Caco-2 (cell line): ENCODE measurements at regions not wholly inside any gene's neighbourhood (a gene's known extent, or its start where the extent isn't known, plus 50 kb on each side); places are given as distances from the start of the nearest gene placed in this dataset.
A peak's percentile ranks its signal among the peaks of the same experiment; 100 is the strongest.

Experiments used
- BruUV-seq: library from RNA; stranded (reverse); fragments of 400-500 nt; replicated peaks from 2 replicates; lab custom pipeline; 2021; lab: Mats Ljungman, UMichigan
- CTCF ChIA-PET: fragments of 300-600 bp; sonication (Branson Sonifier 250); formaldehyde crosslinking; loops from one replicate; lab custom pipeline; 2022; ENCODE audit warnings: antibody characterized with exemption; lab: Charles Lee
- POLR2A ChIA-PET: fragments of 300-600 bp; sonication (Branson Sonifier 250); formaldehyde crosslinking; loops from one replicate; lab custom pipeline; 2022; ENCODE audit warnings: antibody characterized with exemption; lab: Charles Lee
- DNase-seq, 2 experiments: peaks; one replicate each; pipeline versions ENCODE4 v3.0.0 to v3.0.0-alpha.2; 2020 to 2022
- H3K27me3 ChIP-seq: replicated peaks from 2 replicates; pipeline ENCODE4 v1.6.0; 2011; ENCODE audit warnings: low read length; ENCODE audit not compliant: control insufficient read depth, insufficient read depth
- H3K36me3 ChIP-seq: 2 replicates; pipeline ENCODE4 v1.5.1; 2011; ENCODE audit warnings: low read length; ENCODE audit not compliant: control insufficient read depth, insufficient read depth
- H3K4me1 ChIP-seq: fragments of 250-450 bp; sonication (Bioruptor Pico); 2 replicates; pipeline ENCODE4 v1.5.1; 2020; ENCODE audit warnings: mild to moderate bottlenecking
- H3K4me3 ChIP-seq: 2 replicates; pipeline ENCODE4 v1.5.1; 2011; ENCODE audit warnings: low read depth, mild to moderate bottlenecking, control low read depth, low read length
- H3K9me3 ChIP-seq: fragments of 250-450 bp; sonication (Bioruptor Pico); 2 replicates; pipeline ENCODE4 v1.5.1; 2020; ENCODE audit warnings: mild to moderate bottlenecking, moderate library complexity
- H3K27ac Mint-ChIP-seq: one replicate; pipeline ENCODE4 v1.8.0; 2022; ENCODE audit warnings: mixed read lengths; ENCODE audit not compliant: unreplicated experiment
- H3K27me3 Mint-ChIP-seq: one replicate; pipeline ENCODE4 v1.8.0; 2022; ENCODE audit warnings: mixed read lengths; ENCODE audit not compliant: insufficient read depth, unreplicated experiment
- H3K36me3 Mint-ChIP-seq: one replicate; pipeline ENCODE4 v1.8.0; 2022; ENCODE audit warnings: mild to moderate bottlenecking, mixed read lengths; ENCODE audit not compliant: insufficient read depth, unreplicated experiment
- H3K4me1 Mint-ChIP-seq: one replicate; pipeline ENCODE4 v1.8.0; 2022; ENCODE audit warnings: low read depth, mixed read lengths; ENCODE audit not compliant: unreplicated experiment
- H3K4me3 Mint-ChIP-seq: one replicate; pipeline ENCODE4 v1.8.0; 2022; ENCODE audit warnings: mild to moderate bottlenecking, moderate library complexity, mixed read lengths; ENCODE audit not compliant: unreplicated experiment
- H3K9me3 Mint-ChIP-seq: one replicate; pipeline ENCODE4 v1.8.0; 2022; ENCODE audit warnings: mixed read lengths; ENCODE audit not compliant: unreplicated experiment
- intact Hi-C: fragments of 100-400 bp; cut with micrococcal nuclease; formaldehyde crosslinking; loops from one replicate; pipeline ENCODE4 v1.10.0; 2022; ENCODE audit not compliant: unreplicated experiment
- TF ChIP-seq, protein P1 (sequence below), 2 experiments: fragments of 200-600 bp in 1 of 2; IDR thresholded peaks; 1 replicate in 1 of 2; 2 replicates in 1 of 2; pipeline versions ENCODE4 v1.5.1 to v1.8.0; 2011 to 2022; ENCODE audit warnings: antibody characterized with exemption in 1 of 2, control low read depth in 1 of 2, inconsistent platforms in 1 of 2, low read depth in 1 of 2, low read length in 1 of 2, mild to moderate bottlenecking in 1 of 2, moderate library complexity in 1 of 2; ENCODE audit not compliant: insufficient read depth in 1 of 2, severe bottlenecking in 1 of 2, unreplicated experiment in 1 of 2

DNA sequence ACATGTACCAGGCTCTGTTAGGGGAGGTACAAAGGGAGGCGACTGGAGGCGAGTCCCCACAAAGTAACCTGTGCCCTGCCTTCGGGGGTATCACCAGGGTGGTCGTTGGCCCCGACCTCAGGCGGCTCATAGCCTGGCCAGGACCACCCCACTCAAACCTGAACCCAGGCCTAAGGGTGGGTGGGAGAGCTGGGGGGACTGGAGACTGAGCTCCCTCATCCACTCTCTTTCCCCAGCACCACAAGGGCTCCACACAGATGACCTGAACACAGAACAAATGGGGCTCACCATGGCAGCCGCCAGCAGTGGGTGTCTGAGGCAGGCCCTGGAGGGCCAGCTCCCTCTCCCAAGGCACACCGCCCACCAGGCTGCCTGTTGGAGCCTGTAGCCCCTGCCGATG is 120.6 kb upstream of the TNRC6C start:
- Mint-ChIP-seq H3K27me3 (no peaks in the 10 kb centered on the region), H3K4me1 (peaks cover 25% of the 10 kb centered on the region), H3K27ac (no peak overlapping the region), H3K9me3 (no peaks in the 10 kb centered on the region), H3K36me3 (no peaks in the 10 kb centered on the region), H3K4me3 (no peak overlapping the region)
- ChIA-PET CTCF (no interaction called here), POLR2A (no interaction called here)
- BruUV-seq: no TSS peak
- Histone ChIP-seq H3K9me3 (no peaks in the 10 kb centered on the region), H3K27me3 (no peaks in the 10 kb centered on the region), H3K4me3 (no peak overlapping the region), H3K4me1 (peaks cover 26% of the 10 kb centered on the region), H3K36me3 (no peaks in the 10 kb centered on the region)
- TF ChIP-seq, protein P1, sequence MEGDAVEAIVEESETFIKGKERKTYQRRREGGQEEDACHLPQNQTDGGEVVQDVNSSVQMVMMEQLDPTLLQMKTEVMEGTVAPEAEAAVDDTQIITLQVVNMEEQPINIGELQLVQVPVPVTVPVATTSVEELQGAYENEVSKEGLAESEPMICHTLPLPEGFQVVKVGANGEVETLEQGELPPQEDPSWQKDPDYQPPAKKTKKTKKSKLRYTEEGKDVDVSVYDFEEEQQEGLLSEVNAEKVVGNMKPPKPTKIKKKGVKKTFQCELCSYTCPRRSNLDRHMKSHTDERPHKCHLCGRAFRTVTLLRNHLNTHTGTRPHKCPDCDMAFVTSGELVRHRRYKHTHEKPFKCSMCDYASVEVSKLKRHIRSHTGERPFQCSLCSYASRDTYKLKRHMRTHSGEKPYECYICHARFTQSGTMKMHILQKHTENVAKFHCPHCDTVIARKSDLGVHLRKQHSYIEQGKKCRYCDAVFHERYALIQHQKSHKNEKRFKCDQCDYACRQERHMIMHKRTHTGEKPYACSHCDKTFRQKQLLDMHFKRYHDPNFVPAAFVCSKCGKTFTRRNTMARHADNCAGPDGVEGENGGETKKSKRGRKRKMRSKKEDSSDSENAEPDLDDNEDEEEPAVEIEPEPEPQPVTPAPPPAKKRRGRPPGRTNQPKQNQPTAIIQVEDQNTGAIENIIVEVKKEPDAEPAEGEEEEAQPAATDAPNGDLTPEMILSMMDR (IDR thresholded peaks at IDR 0.05; ENCODE audit: insufficient read depth in 1 of 2, low read depth in 1 of 2, low read length in 1 of 2, severe bottlenecking in 1 of 2, unreplicated experiment in 1 of 2): no peak
- DNase-seq: peak in 1 of 2 experiments; percentile 24
- intact Hi-C loops: no loop called here

DNA sequence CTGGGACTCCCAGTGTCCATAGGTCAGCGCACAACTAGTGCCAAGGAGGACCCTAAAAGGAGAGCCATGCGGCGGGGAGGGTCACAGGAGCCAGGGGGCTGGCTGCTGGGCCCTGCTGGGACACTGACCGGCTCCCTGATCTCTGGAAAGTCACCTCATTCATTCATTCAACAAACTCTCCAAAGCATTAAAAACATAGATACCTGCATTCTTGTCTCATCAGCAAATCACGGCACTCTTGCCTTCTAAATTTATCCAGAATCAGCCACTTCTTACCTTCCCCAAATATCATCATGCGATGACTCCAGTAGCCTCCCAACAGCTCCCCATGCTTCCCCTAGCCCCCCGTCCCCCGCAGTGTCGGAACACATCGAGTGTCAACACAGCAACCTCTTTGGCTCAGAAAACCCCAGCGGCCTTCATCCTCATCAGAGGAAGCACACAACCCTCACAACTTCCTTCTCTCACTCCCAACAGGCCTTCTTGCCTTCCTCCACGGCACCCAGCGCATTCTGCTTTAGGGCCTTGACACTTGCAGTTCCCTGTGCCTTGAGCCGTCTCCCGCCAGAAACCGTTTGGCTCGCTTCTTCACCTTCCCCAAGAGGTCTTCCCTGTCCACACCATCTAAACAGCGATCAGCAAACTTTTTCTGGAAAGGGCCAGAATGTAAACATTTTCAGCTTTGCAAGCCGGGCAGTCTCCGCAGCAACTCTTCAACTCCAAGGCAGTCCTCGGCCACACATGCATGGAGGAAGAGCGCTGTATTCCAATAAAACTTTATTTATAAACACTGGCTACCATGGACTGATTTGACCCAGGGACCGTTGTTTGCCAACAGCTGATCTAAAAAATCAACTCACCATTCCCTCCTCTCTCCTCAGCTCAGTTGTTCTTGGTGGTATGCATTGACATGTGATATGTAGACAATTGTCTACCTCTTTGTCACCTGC is 119.5 kb upstream of the TNRC6C start:
- Histone ChIP-seq H3K9me3 (no peaks in the 10 kb centered on the region), H3K27me3 (no peaks in the 10 kb centered on the region), H3K36me3 (no peaks in the 10 kb centered on the region), H3K4me1 (peaks cover 26% of the 10 kb centered on the region), H3K4me3 (no peak overlapping the region)
- peak overlapping the region; percentile 65 for H3K27ac Mint-ChIP-seq
- CTCF ChIA-PET: interaction anchor here (1.8 kb wide), 1 partner anchor 119 kb away, joined by 7 read pairs; the partner anchor contains the start of gene TNRC6C
- TF ChIP-seq, protein P1 (IDR thresholded peaks at IDR 0.05; ENCODE audit: insufficient read depth in 1 of 2, low read depth in 1 of 2, low read length in 1 of 2, severe bottlenecking in 1 of 2, unreplicated experiment in 1 of 2): no peak
- intact Hi-C loops: no loop called here
- H3K27me3 Mint-ChIP-seq: no peaks in the 10 kb centered on the region
- DNase-seq: no peak
- no TSS peak for BruUV-seq
- H3K36me3 Mint-ChIP-seq: no peaks in the 10 kb centered on the region
- POLR2A ChIA-PET: interaction anchor here (1.8 kb wide), 1 partner anchor 119 kb away, joined by 6 read pairs; the partner anchor contains the start of gene TNRC6C
- H3K4me1 Mint-ChIP-seq: peaks cover 25% of the 10 kb centered on the region
- H3K4me3 Mint-ChIP-seq: peak overlapping the region; percentile 46
- H3K9me3 Mint-ChIP-seq: no peaks in the 10 kb centered on the region

DNA sequence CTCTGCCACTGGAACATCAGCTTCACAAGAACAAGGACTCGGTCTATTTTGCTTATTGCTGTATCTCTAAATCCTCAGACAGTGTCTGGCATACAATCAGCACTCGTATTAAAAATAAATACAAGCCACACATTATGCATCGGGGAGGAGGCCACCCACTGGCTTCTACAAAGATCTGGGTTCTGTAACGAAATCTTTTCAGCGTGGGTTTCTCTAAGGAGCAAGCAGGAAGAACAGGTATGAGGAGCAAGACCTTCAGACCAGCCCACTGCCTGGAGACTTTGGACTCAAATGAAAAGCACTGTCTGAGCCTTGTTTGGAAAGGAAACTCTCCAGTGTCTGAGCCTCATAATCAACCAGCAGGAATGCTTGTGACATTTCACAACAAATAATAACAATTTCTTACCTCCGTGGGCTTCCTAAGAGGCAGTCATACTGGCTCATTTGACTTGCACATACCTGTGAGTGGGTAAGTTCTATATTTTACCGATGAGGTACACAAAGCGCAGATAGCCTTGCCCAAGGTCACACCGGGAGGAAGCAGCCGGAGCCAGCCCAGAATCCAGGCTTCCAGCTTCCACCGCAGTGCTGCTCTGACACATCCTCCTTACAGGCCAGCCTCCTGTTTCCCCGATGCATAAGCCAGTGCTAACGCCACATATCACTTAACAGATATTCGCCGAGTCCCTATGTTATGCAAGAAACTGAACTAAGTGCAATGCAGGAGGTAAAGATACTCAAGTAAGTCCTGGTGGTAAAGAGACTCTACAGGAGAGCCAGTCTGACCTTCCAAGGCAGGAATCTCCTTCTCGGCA is 118.6 kb upstream of the TNRC6C start:
- no peak overlapping the region for H3K4me3 ChIP-seq
- Mint-ChIP-seq H3K27me3 (no peaks in the 10 kb centered on the region), H3K4me3 (peak overlapping the region; percentile 46), H3K9me3 (no peaks in the 10 kb centered on the region), H3K4me1 (peaks cover 17% of the 10 kb centered on the region), H3K27ac (peak overlapping the region; percentile 65), H3K36me3 (no peaks in the 10 kb centered on the region)
- H3K4me1 ChIP-seq: peaks cover 22% of the 10 kb centered on the region
- peak; percentile 77 to 80 for DNase-seq
- TF ChIP-seq, protein P1 (IDR thresholded peaks at IDR 0.05; ENCODE audit: insufficient read depth in 1 of 2, low read depth in 1 of 2, low read length in 1 of 2, severe bottlenecking in 1 of 2, unreplicated experiment in 1 of 2): no peak
- ChIA-PET CTCF (interaction anchor here (1.8 kb wide), 1 partner anchor 118 kb away, joined by 7 read pairs; the partner anchor contains the start of gene TNRC6C), POLR2A (interaction anchor here (1.8 kb wide), 1 partner anchor 118 kb away, joined by 6 read pairs; the partner anchor contains the start of gene TNRC6C)
- no TSS peak for BruUV-seq
- no peaks in the 10 kb centered on the region for H3K27me3 ChIP-seq
- no peaks in the 10 kb centered on the region for H3K9me3 ChIP-seq
- no peaks in the 10 kb centered on the region for H3K36me3 ChIP-seq
- intact Hi-C loops: loop anchor here (1.0 kb wide), 1 partner anchor 118 kb away; the partner anchor contains the start of gene TNRC6C
